Activated B cell treated with CpG ODN at 0.5 μM for 24 hours (primary cell): ENCODE measurements at regions not wholly inside any gene's neighbourhood (a gene's known extent, or its start where the extent isn't known, plus 50 kb on each side); places are given as distances from the start of the nearest gene placed in this dataset.
"Not testable (repeated sequence)": the region's sequence is repeated elsewhere in the genome, so short reads cannot be mapped to it uniquely, and the experiment has no call there.

Experiments
- ATAC-seq: fragments of 200-7000 bp; cut with Tn5 transposase; one replicate; pipeline ENCODE4 v1.10.0; 2021; ENCODE audit warnings: low read depth, mild to moderate bottlenecking, moderate library complexity
- CTCF ChIA-PET: fragments of 350-600 bp; sonication (Branson Sonifier 250); formaldehyde crosslinking; loops from one replicate; lab custom pipeline; 2021; ENCODE audit warnings: antibody characterized with exemption; lab: Charles Lee
- POLR2A ChIA-PET: fragments of 350-600 bp; sonication (Branson Sonifier 250); formaldehyde crosslinking; loops from one replicate; lab custom pipeline; 2021; ENCODE audit warnings: antibody characterized with exemption; lab: Charles Lee
- DNase-seq: peaks from one replicate; pipeline ENCODE4 v3.0.0; 2022
- H3K27ac Mint-ChIP-seq: one replicate; pipeline ENCODE4 v1.8.0; 2020; ENCODE audit warnings: mixed read lengths
- H3K27me3 Mint-ChIP-seq: one replicate; pipeline ENCODE4 v1.8.0; 2021; ENCODE audit warnings: mixed read lengths
- H3K36me3 Mint-ChIP-seq: one replicate; pipeline ENCODE4 v1.8.0; 2021; ENCODE audit warnings: low read depth, mixed read lengths
- H3K4me1 Mint-ChIP-seq: one replicate; pipeline ENCODE4 v1.8.0; 2021; ENCODE audit warnings: mixed read lengths
- H3K4me3 Mint-ChIP-seq: one replicate; pipeline ENCODE4 v1.8.0; 2020; ENCODE audit warnings: mild to moderate bottlenecking, mixed read lengths
- H3K9me3 Mint-ChIP-seq: one replicate; pipeline ENCODE4 v1.8.0; 2020; ENCODE audit warnings: mixed read lengths
- CTCF ChIP-seq: fragments of 200-600 bp; IDR thresholded peaks from one replicate; pipeline ENCODE4 v1.8.0; 2022; ENCODE audit warnings: antibody characterized with exemption, mild to moderate bottlenecking
- intact Hi-C: fragments of 100-400 bp; cut with micrococcal nuclease; formaldehyde crosslinking; loops from one replicate; pipeline ENCODE4 v1.15.1; 2024

DNA sequence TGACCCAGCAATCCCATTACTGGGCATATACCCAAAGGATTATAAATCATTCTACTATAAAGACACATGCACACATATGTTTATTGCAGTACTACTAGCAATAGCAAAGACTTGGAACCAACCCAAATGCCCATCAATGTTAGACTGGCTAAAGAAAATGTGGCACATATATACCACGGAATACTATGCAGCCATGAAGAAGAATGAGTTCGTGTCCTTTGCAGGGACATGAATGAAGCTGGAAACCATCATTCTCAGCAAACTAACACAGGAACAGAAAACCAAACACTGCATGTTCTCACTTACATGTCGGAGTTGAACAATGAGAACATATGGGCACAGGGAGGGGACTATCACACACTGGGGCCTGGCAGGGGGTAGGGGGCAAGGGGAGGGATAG is 183.0 kb downstream of the HACE1 start:
- peaks cover 23% of the 10 kb centered on the region for H3K9me3 Mint-ChIP-seq
- POLR2A ChIA-PET, H3K4me3 Mint-ChIP-seq, H3K27ac Mint-ChIP-seq, H3K27me3 Mint-ChIP-seq, intact Hi-C loops, CTCF ChIA-PET, H3K36me3 Mint-ChIP-seq, DNase-seq, ATAC-seq, H3K4me1 Mint-ChIP-seq: not testable (repeated sequence)

GRCh38 chr6:104675161-104675560 is 184.6 kb downstream of the HACE1 start:
- peaks cover 23% of the 10 kb centered on the region for H3K9me3 Mint-ChIP-seq
- POLR2A ChIA-PET, H3K27me3 Mint-ChIP-seq, CTCF ChIA-PET, H3K27ac Mint-ChIP-seq, H3K4me1 Mint-ChIP-seq, intact Hi-C loops, H3K36me3 Mint-ChIP-seq, H3K4me3 Mint-ChIP-seq, DNase-seq, ATAC-seq: not testable (repeated sequence)

- H3K4me1 Mint-ChIP-seq, H3K27ac Mint-ChIP-seq, ATAC-seq, H3K36me3 Mint-ChIP-seq, POLR2A ChIA-PET, intact Hi-C loops, DNase-seq, H3K27me3 Mint-ChIP-seq, CTCF ChIA-PET, H3K4me3 Mint-ChIP-seq: not testable (repeated sequence)
- H3K9me3 Mint-ChIP-seq, result peaks cover 20% of the 10 kb centered on the region
Observed at GRCh38 chr6:104673078-104673477, 186.6 kb downstream of the HACE1 start.

DNA sequence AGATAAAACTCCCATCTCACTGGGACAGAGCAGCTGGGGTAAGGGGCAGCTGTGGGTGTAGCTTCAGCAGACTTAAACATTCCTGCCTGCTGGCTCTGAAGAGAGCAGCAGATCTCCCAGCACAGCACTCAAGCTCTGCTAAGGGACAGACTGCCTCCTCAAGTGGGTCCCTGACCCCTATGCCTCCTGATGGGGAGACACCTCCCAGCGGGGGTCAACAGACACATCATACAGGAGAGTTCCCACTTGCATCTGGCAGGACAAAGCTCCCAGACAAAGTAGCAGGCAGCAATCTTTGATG is 188.2 kb downstream of the HACE1 start:
- H3K27ac Mint-ChIP-seq, POLR2A ChIA-PET, H3K4me1 Mint-ChIP-seq, H3K27me3 Mint-ChIP-seq, ATAC-seq, H3K4me3 Mint-ChIP-seq, H3K36me3 Mint-ChIP-seq, CTCF ChIA-PET, DNase-seq, intact Hi-C loops: not testable (repeated sequence)
- H3K9me3 Mint-ChIP-seq, result peaks cover 20% of the 10 kb centered on the region

DNA sequence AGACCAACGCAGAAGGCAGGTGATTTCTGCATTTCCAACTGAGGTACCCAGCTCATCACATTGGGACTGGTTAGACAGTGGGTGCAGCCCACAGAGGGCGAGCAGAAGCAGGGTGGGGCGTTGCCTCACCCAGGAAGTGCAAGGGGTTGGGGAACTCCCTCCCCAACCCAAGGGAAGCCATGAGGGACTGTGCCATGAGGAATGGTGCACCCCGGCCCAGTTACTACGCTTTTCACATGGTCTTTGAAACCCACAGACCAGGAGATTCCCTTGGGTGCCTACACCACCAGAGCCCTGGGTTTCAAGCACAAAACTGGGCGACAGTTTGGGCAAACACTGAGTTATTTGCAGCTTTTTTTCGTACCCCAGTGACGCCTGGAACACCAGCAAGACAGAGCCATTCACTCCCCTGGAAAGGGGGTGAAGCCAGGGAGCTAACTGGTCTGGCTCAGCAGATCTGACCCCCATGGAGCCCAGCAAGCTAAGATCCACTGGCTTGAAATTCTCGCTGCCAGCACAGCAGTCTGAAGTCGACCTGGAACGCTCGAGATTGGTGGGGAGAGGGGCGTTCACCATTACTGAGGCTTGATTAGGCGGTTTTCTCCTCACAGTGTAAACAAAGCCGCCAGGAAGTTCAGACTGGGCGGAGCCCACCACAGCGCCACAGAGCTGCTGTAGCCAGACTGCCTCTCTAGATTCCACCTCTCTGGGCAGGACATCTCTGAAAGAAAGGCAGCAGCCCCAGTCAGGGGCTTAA is 188.7 kb downstream of the HACE1 start:
- H3K9me3 Mint-ChIP-seq, result peaks cover 18% of the 10 kb centered on the region
- intact Hi-C loops, H3K4me3 Mint-ChIP-seq, H3K27ac Mint-ChIP-seq, DNase-seq, H3K4me1 Mint-ChIP-seq, ATAC-seq, CTCF ChIA-PET, H3K27me3 Mint-ChIP-seq, POLR2A ChIA-PET, H3K36me3 Mint-ChIP-seq: not testable (repeated sequence)

GRCh38 chr6:104669483-104669882 is 190.2 kb downstream of the HACE1 start:
- no peak for ATAC-seq
- TF ChIP-seq CTCF, result no peak
- CTCF ChIA-PET, result no interaction called here

DNA sequence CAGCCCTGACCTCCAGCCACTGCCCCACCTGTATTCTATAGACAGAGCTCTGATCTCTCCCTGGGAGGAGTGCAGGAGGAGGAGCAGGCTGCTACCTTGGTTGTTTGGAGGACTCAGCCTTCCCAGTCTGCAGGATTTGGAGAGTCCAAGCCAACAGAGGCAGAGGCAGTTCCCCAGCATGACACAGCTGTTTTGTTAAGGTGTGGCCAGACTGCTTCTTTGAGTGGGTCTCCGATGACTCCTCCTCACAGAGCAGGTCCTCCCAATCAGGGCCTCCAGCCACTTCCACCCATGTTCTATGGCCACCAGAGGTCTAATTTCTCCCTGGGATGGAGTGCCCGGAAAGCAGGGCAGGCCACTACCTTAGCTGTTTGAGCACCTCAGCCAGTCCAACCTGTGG is 203.5 kb downstream of the HACE1 start:
- Mint-ChIP-seq H3K36me3 (no peaks in the 10 kb centered on the region), H3K27ac (no peak overlapping the region), H3K27me3 (no peaks in the 10 kb centered on the region), H3K4me1 (no peaks in the 10 kb centered on the region), H3K9me3 (no peaks in the 10 kb centered on the region), H3K4me3 (no peak overlapping the region)
- no peak for TF ChIP-seq CTCF
- POLR2A ChIA-PET, result no interaction called here
- intact Hi-C loops, result no loop called here
- CTCF ChIA-PET, result no interaction called here
- DNase-seq (no peak), ATAC-seq (no peak)

More at GRCh38 chr6:104669483-104669882, 190.2 kb downstream of the HACE1 start:
- Mint-ChIP-seq H3K4me1 (no peaks in the 10 kb centered on the region), H3K9me3 (peaks cover 11% of the 10 kb centered on the region), H3K36me3 (no peaks in the 10 kb centered on the region), H3K27me3 (no peaks in the 10 kb centered on the region), H3K27ac (no peak overlapping the region), H3K4me3 (no peak overlapping the region)
- no peak for DNase-seq
- intact Hi-C loops, result no loop called here
- POLR2A ChIA-PET, result no interaction called here
